Umbilical cord (tissue), 1 donor: ENCODE measurements at regions not wholly inside any gene's neighbourhood (a gene's known extent, or its start where the extent isn't known, plus 50 kb on each side); places are given as distances from the start of the nearest gene placed in this dataset.

Experiments used
- DNase-seq: peaks from one replicate; pipeline ENCODE4 v3.0.0-alpha.2; 2015; ENCODE audit warnings: low spot score

- DNase-seq: no peak
These were observed 449.9 kb downstream of the PRELID2 start for GRCh38 chr5:145385276-145385675.

GRCh38 chr5:145378226-145378625 is 456.9 kb downstream of the PRELID2 start:
- no peak for DNase-seq

- no peak for DNase-seq
These were observed 459.6 kb downstream of the PRELID2 start for GRCh38 chr5:145375521-145375920.

GRCh38 chr5:145365464-145365863 is 469.7 kb downstream of the PRELID2 start:
- DNase-seq: no peak

- DNase-seq: peak; percentile 5
These were observed 472.9 kb downstream of the PRELID2 start for GRCh38 chr5:145362266-145362665.

GRCh38 chr5:145360936-145361335 is 474.2 kb downstream of the PRELID2 start:
- DNase-seq: peak; percentile 40

- DNase-seq: no peak
These were observed 484.6 kb downstream of the PRELID2 start for GRCh38 chr5:145350513-145350912.

- peak; percentile 59 for DNase-seq
These were observed 488.0 kb downstream of the PRELID2 start for GRCh38 chr5:145347026-145347616.

GRCh38 chr5:145345511-145346287 is 489.4 kb downstream of the PRELID2 start:
- DNase-seq: no peak

- DNase-seq: no peak
These were observed 493.3 kb downstream of the PRELID2 start for GRCh38 chr5:145341842-145342241.

GRCh38 chr5:145340099-145340498 is 495.0 kb downstream of the PRELID2 start:
- no peak for DNase-seq

- peak; percentile 43 for DNase-seq
These were observed 510.2 kb downstream of the PRELID2 start for GRCh38 chr5:145324767-145325479.

- DNase-seq: no peak
These were observed 511.0 kb downstream of the PRELID2 start for GRCh38 chr5:145324101-145324500.

GRCh38 chr5:145316282-145316681 is 518.9 kb downstream of the PRELID2 start:
- DNase-seq: no peak

GRCh38 chr5:145307866-145308382 is 527.2 kb downstream of the PRELID2 start:
- DNase-seq: no peak

GRCh38 chr5:145295236-145295835 is 539.8 kb downstream of the PRELID2 start:
- DNase-seq: no peak

GRCh38 chr5:145294331-145294730 is 540.8 kb downstream of the PRELID2 start:
- DNase-seq: no peak

- DNase-seq: no peak
These were observed 541.4 kb downstream of the PRELID2 start for GRCh38 chr5:145293716-145294115.

- no peak for DNase-seq
These were observed 542.9 kb downstream of the PRELID2 start for GRCh38 chr5:145292278-145292677.

GRCh38 chr5:145283141-145283810 is 551.9 kb downstream of the PRELID2 start:
- no peak for DNase-seq

GRCh38 chr5:145280806-145281205 is 554.3 kb downstream of the PRELID2 start:
- DNase-seq: peak; percentile 16
